Pancreas (tissue), 10 donors: ENCODE measurements at regions not wholly inside any gene's neighbourhood (a gene's known extent, or its start where the extent isn't known, plus 50 kb on each side); places are given as distances from the start of the nearest gene placed in this dataset.

Experiments used
- ATAC-seq, 4 donors: fragments of 200-7000 bp; cut with Tn5 transposase; one replicate each; pipeline versions ENCODE4 v1.8.0 to v1.9.1; 2020; ENCODE audit warnings: mild to moderate bottlenecking in 4 of 4, moderate library complexity in 4 of 4
- DNase-seq, 6 donors: peaks; one replicate each; pipeline ENCODE4 v3.0.0-alpha.2; 2020
- FAIRE-seq: peaks from 2 replicates; lab custom pipeline; 2012; peaks lifted over from hg19 to GRCh38; lab: Jason Lieb, UNC
- H3K27ac ChIP-seq, 4 donors: fragments of 200-600 bp; sonication (generic); 1 replicate in 3 of 4; 2 replicates in 1 of 4; pipeline versions ENCODE4 v1.5.0 to v1.8.0; 2020
- H3K27me3 ChIP-seq, 4 donors: fragments of 200-600 bp; one replicate each; pipeline ENCODE4 v1.8.0; 2021
- H3K36me3 ChIP-seq, 3 donors: fragments of 200-600 bp; sonication (generic) in 1 of 3; one replicate each; pipeline versions ENCODE4 v1.5.0 to v1.8.0; 2020 to 2021
- H3K4me1 ChIP-seq, 3 donors: fragments of 200-600 bp; one replicate each; pipeline ENCODE4 v1.8.0; 2021
- H3K4me3 ChIP-seq, 4 donors: fragments of 200-600 bp; sonication (generic) in 2 of 4; one replicate each; pipeline versions ENCODE4 v1.5.0 to v1.8.0; 2020 to 2021
- H3K9me3 ChIP-seq, 4 donors: fragments of 200-600 bp; one replicate each; pipeline ENCODE4 v1.8.0; 2021
- WGBS, 2 donors: extraction: QIAGEN DNeasy Blood & Tissue Kit; methylation state at CpG; one replicate each; pipeline ENCODE4 v1.1.7; 2013; 5-methylcytosine and 5-hydroxymethylcytosine counted together
- intact Hi-C, 3 donors: fragments of 100-400 bp; cut with DNase I; formaldehyde crosslinking; loops; one replicate each; pipeline versions ENCODE4 v1.11.1 to v1.14.2; 2022
- TF ChIP-seq, protein P1 (sequence below), 4 donors: fragments of 200-600 bp; sonication (generic) in 3 of 4; IDR thresholded peaks; one replicate each; pipeline versions ENCODE4 v1.5.0 to v1.8.0; 2021; ENCODE audit warnings: antibody characterized with exemption in 4 of 4
- donor health status: healthy with polysubstance abuse.
- donor health status: DM: no; HTN: no; CAD: no; lungs with moderate emphysema.
- donor health status: DM: no; HTN: no; CAD: no.
- donor health status: control.
- donor health status: control.
- donor health status: Bipolar disorder and iron deficiency.
- donor health status: DM: yes; HTN: yes; CAD: no.
- donor health status: DM: no; HTN: no; CAD: no.
- donor health status: DM: no; HTN: no; CAD: no.
- donor health status: DM: yes; HTN: yes; CAD: no.

DNA sequence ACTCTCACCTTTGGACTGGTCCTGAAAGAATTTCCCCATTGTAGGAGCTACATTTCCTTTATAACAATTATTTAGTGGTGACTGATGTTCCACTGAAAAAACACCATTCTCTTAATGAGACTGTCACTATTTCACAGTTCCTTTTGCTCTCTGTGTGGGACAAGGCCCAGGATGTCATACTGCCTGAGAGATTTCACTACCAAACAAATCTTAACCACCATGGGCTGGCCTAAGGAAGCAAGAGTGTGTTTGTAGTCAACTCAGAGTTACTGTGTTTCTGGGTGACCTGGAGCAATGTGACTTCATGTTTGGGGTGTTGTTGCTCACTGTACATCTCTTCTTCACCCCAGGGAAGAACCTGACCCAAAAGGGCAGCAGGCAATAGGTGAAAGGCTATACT lies 50.1 kb upstream of the ZNF608 start:
- FAIRE-seq (no peak), DNase-seq (no peak), ATAC-seq (no peak)
- H3K4me1 ChIP-seq: peaks cover 0 to under 1% (median 0%) of the 10 kb centered on the region in 3 donors
- no peak overlapping the region for H3K4me3 ChIP-seq
- no peaks in the 10 kb centered on the region for H3K36me3 ChIP-seq
- no peaks in the 10 kb centered on the region for H3K9me3 ChIP-seq
- no peak overlapping the region for H3K27ac ChIP-seq
- no peaks in the 10 kb centered on the region for H3K27me3 ChIP-seq
- TF ChIP-seq, protein P1, sequence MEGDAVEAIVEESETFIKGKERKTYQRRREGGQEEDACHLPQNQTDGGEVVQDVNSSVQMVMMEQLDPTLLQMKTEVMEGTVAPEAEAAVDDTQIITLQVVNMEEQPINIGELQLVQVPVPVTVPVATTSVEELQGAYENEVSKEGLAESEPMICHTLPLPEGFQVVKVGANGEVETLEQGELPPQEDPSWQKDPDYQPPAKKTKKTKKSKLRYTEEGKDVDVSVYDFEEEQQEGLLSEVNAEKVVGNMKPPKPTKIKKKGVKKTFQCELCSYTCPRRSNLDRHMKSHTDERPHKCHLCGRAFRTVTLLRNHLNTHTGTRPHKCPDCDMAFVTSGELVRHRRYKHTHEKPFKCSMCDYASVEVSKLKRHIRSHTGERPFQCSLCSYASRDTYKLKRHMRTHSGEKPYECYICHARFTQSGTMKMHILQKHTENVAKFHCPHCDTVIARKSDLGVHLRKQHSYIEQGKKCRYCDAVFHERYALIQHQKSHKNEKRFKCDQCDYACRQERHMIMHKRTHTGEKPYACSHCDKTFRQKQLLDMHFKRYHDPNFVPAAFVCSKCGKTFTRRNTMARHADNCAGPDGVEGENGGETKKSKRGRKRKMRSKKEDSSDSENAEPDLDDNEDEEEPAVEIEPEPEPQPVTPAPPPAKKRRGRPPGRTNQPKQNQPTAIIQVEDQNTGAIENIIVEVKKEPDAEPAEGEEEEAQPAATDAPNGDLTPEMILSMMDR (IDR thresholded peaks at IDR 0.05): no peak
- intact Hi-C loops: no loop called here

- peak in 2 of 4 donors; percentile 29 to 51 for ATAC-seq
- no peak for FAIRE-seq
- Histone ChIP-seq H3K9me3 (no peaks in the 10 kb centered on the region), H3K4me1 (no peaks in the 10 kb centered on the region), H3K27me3 (no peaks in the 10 kb centered on the region), H3K36me3 (no peaks in the 10 kb centered on the region), H3K4me3 (no peak overlapping the region), H3K27ac (no peak overlapping the region)
- WGBS, 2 donors: 87% methylated on average over 12 of the region's 12 CpGs
- intact Hi-C loops: no loop called here
- DNase-seq: no peak
- TF ChIP-seq, protein P1 (IDR thresholded peaks at IDR 0.05): no peak
Observed at GRCh38 chr5:124797665-124798087, 51.2 kb upstream of the ZNF608 start.

DNA sequence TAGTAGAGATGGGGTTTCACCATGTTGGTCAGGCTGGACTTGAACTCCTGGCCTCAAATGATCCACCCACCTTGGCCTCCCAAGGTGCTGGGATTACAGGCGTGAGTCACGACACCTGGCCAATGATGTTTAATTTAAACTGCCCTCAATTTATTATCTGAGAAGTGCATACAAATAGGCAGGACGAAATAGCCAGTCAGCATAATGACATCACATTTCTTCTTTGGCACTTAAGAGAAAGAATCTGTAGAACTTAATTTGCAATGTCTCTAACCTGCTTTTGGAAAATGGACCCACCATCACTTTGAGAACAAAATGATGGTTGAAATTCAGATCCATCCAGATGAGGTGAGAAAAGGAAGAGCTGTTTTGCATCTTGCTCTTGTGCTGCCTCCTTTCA lies 52.5 kb upstream of the ZNF608 start:
- ATAC-seq: no peak
- 73 to 74% methylated on average over 3 of the region's 3 CpGs for WGBS, 2 donors

DNA sequence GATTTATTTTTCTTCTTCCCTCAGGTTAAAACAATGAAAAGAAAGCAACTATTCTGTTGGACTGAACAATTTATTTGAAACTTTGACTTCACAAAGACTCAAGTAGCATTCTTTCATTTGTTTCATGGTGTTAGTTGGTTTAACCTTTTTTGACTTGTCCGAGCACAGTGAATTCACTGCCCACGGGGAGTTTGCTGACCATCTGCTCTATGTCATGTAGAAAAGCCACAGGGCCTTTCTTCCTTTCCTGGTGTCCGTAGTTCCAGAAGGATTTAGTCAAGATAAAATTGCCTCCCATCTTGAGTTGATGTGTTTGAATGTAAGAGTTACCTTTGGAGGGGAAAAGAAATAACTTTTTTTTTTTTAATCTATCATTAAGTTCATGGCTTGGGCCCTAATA lies 55.1 kb upstream of the ZNF608 start:
- H3K9me3 ChIP-seq: no peaks in the 10 kb centered on the region
- ATAC-seq (no peak), DNase-seq (no peak), FAIRE-seq (no peak)
- intact Hi-C loops: no loop called here
- no peak overlapping the region for H3K27ac ChIP-seq
- no peak overlapping the region for H3K4me3 ChIP-seq
- H3K36me3 ChIP-seq: no peaks in the 10 kb centered on the region
- peaks cover 0 to 3% (median 1%) of the 10 kb centered on the region in 3 donors for H3K4me1 ChIP-seq
- TF ChIP-seq, protein P1 (IDR thresholded peaks at IDR 0.05): no peak
- H3K27me3 ChIP-seq: no peaks in the 10 kb centered on the region
- 83 to 86% methylated on average over 3 of the region's 3 CpGs for WGBS, 2 donors

More for the DNA sequence above, 52.5 kb upstream of the ZNF608 start:
- Histone ChIP-seq H3K36me3 (no peaks in the 10 kb centered on the region), H3K4me3 (no peak overlapping the region), H3K27me3 (no peaks in the 10 kb centered on the region), H3K4me1 (no peaks in the 10 kb centered on the region), H3K27ac (no peak overlapping the region), H3K9me3 (no peaks in the 10 kb centered on the region)
- DNase-seq: no peak
- intact Hi-C loops: no loop called here
- FAIRE-seq: no peak
- TF ChIP-seq, protein P1 (IDR thresholded peaks at IDR 0.05): no peak

DNA sequence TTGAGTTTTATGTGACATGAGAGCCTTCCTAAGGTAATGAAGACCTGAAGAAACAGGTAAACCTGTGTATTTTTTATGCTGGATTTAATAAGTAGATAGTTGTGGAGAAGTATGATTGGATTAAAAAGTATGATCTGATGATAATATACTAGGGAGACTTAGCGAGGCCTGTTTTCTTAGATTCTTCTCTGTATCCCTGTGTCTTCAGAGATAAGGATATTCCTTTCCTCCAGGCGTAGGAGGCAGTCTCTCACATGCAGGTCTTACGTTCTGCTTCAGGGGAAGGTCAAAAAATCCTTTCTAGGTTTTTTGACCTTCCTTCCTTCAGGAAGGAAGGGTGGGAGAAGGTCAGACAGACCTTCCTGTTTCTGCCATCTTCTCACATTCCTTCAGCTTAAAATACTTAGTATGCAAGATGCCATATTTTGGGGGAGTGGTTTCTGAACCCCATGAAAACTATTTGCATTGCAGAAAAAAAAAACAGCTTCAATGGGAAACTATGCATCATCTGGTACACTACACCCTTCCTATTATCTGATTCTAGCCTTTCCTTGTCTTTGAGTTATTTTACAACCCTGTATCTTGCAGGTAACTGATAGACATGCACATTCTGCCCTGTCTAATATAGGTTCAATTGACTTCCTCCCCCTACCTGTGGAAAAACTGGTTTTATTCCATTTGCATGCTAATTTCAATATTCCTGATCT lies 57.3 kb upstream of the ZNF608 start:
- Histone ChIP-seq H3K4me3 (no peak overlapping the region), H3K27ac (no peak overlapping the region), H3K36me3 (no peaks in the 10 kb centered on the region), H3K4me1 (peaks cover 0 to 10% (median 6%) of the 10 kb centered on the region in 3 donors), H3K9me3 (no peaks in the 10 kb centered on the region), H3K27me3 (no peaks in the 10 kb centered on the region)
- DNase-seq: no peak
- FAIRE-seq: no peak
- no peak for ATAC-seq
- intact Hi-C loops: no loop called here
- 75 to 93% methylated on average over 3 of the region's 3 CpGs for WGBS, 2 donors
- TF ChIP-seq, protein P1 (IDR thresholded peaks at IDR 0.05): no peak
